Endothelial cell of umbilical vein (primary cell): ENCODE measurements at regions not wholly inside any gene's neighbourhood (a gene's known extent, or its start where the extent isn't known, plus 50 kb on each side); places are given as distances from the start of the nearest gene placed in this dataset.

Source experiments
- BruUV-seq: library from RNA; stranded (reverse); fragments of 400-500 nt; replicated peaks from 2 replicates; lab custom pipeline; 2021; lab: Mats Ljungman, UMichigan
- CTCF ChIA-PET: fragments of 300-600, 350-600 bp; sonication (Branson Sonifier 250); formaldehyde crosslinking; loops from one replicate; lab custom pipeline; 2021; ENCODE audit warnings: antibody characterized with exemption, inconsistent platforms; lab: Charles Lee
- POLR2A ChIA-PET: fragments of 300-600, 350-600 bp; sonication (Branson Sonifier 250); formaldehyde crosslinking; loops from one replicate; lab custom pipeline; 2021; ENCODE audit warnings: antibody characterized with exemption, inconsistent platforms; lab: Charles Lee
- DNase-seq: peaks from one replicate; pipeline ENCODE4 v3.0.0-alpha.2; 2011; ENCODE audit warnings: low read depth, low spot score
- FAIRE-seq: peaks from 2 replicates; lab custom pipeline; 2011; peaks lifted over from hg19 to GRCh38; lab: Jason Lieb, UNC
- H2AFZ ChIP-seq: 2 replicates; pipeline ENCODE4 v1.6.0; 2012; ENCODE audit warnings: low read depth, low read length, control low read depth, inconsistent platforms
- H3K27ac ChIP-seq: 2 replicates; pipeline ENCODE4 v1.5.1; 2011; ENCODE audit warnings: low read depth, mild to moderate bottlenecking, control low read depth, low read length, moderate library complexity; ENCODE audit not compliant: insufficient read depth
- H3K27me3 ChIP-seq, 2 experiments: 2 replicates each; pipeline versions ENCODE4 v1.6.0 to v1.6.1; 2011; ENCODE audit warnings: low read length in 2 of 2, mixed read lengths in 1 of 2; ENCODE audit not compliant: control insufficient read depth in 2 of 2, insufficient read depth in 2 of 2
- H3K36me3 ChIP-seq, 2 experiments: 2 replicates in 1 of 2; 3 replicates in 1 of 2; pipeline ENCODE4 v1.5.1; 2011; ENCODE audit warnings: low read length in 2 of 2, mild to moderate bottlenecking in 1 of 2, moderate library complexity in 1 of 2; ENCODE audit not compliant: control insufficient read depth in 2 of 2, insufficient read depth in 2 of 2; ENCODE audit errors: extremely low read depth in 1 of 2
- H3K4me1 ChIP-seq: 3 replicates; pipeline ENCODE4 v1.5.1; 2011; ENCODE audit warnings: mild to moderate bottlenecking, low read length; ENCODE audit not compliant: control insufficient read depth, insufficient read depth; ENCODE audit errors: extremely low read depth
- H3K4me2 ChIP-seq: 2 replicates; pipeline ENCODE4 v1.6.1; 2011; ENCODE audit warnings: low read length, control low read depth, mixed read lengths; ENCODE audit not compliant: insufficient read depth
- H3K4me3 ChIP-seq, 3 experiments: fragments of 200-600 bp in 1 of 3; sonication (generic), shearing (Covaris generic) in 1 of 3; replicated peaks in 1 of 3; 2 replicates each; pipeline ENCODE4 v1.5.1; 2011 to 2016; ENCODE audit warnings: control low read depth in 3 of 3, low read length in 3 of 3, mild to moderate bottlenecking in 2 of 3, inconsistent platforms in 1 of 3, low read depth in 1 of 3, moderate library complexity in 1 of 3; ENCODE audit not compliant: insufficient read depth in 1 of 3
- H3K79me2 ChIP-seq: 2 replicates; pipeline ENCODE4 v1.6.0; 2012; ENCODE audit warnings: low read length, inconsistent platforms; ENCODE audit not compliant: control insufficient read depth, insufficient read depth
- H3K9ac ChIP-seq: replicated peaks from 2 replicates; pipeline ENCODE3; 2011; ENCODE audit warnings: low read length, control low read depth; ENCODE audit not compliant: insufficient read depth; ENCODE audit errors: extremely low read depth
- H3K9me1 ChIP-seq: replicated peaks from 3 replicates; pipeline ENCODE4 v1.6.0; 2011; ENCODE audit warnings: mild to moderate bottlenecking, low read length; ENCODE audit not compliant: control insufficient read depth, insufficient read depth; ENCODE audit errors: extremely low read depth
- H3K9me3 ChIP-seq: replicated peaks from 2 replicates; pipeline ENCODE4 v1.5.1; 2012; ENCODE audit warnings: low read length, inconsistent platforms; ENCODE audit not compliant: control insufficient read depth, insufficient read depth
- H4K20me1 ChIP-seq: replicated peaks from 2 replicates; pipeline ENCODE3; 2011; ENCODE audit warnings: mild to moderate bottlenecking, low read length; ENCODE audit not compliant: control insufficient read depth, insufficient read depth; ENCODE audit errors: extremely low read depth
- CTCF ChIP-seq, 2 donors: IDR thresholded peaks; 1 replicate in 1 of 2; 2 replicates in 1 of 2; pipeline ENCODE4 v1.5.1; 2011; ENCODE audit warnings: low read length in 2 of 2, mild to moderate bottlenecking in 2 of 2, moderate library complexity in 2 of 2, control low read depth in 1 of 2, inconsistent platforms in 1 of 2, low read depth in 1 of 2; ENCODE audit not compliant: insufficient read depth in 1 of 2; ENCODE audit errors: extremely low read depth in 1 of 2
- EZH2 ChIP-seq: IDR thresholded peaks from 2 replicates; pipeline ENCODE4 v1.6.1; 2012; ENCODE audit warnings: borderline replicate concordance, low read depth, mild to moderate bottlenecking, moderate library complexity, low read length, inconsistent platforms; ENCODE audit not compliant: severe bottlenecking
- FOS ChIP-seq: IDR thresholded peaks from 2 replicates; pipeline ENCODE4 v1.6.1; 2011; ENCODE audit warnings: mild to moderate bottlenecking, low read length, moderate library complexity, borderline replicate concordance; ENCODE audit not compliant: insufficient read depth
- GATA2 ChIP-seq: IDR thresholded peaks from 2 replicates; pipeline ENCODE4 v1.7.0; 2011; ENCODE audit warnings: low read depth, mild to moderate bottlenecking, moderate library complexity, mixed read lengths, low read length; ENCODE audit not compliant: insufficient read length, insufficient read depth
- JUN ChIP-seq: IDR thresholded peaks from 2 replicates; pipeline ENCODE4 v1.6.1; 2011; ENCODE audit warnings: borderline replicate concordance, low read depth; ENCODE audit not compliant: insufficient read length, insufficient read depth
- MYC ChIP-seq: IDR thresholded peaks from one replicate; pipeline ENCODE4 v1.6.1; 2011; ENCODE audit warnings: mild to moderate bottlenecking, low read depth, low read length
- POLR2A ChIP-seq: IDR thresholded peaks from 2 replicates; pipeline ENCODE4 v1.6.1; 2012; ENCODE audit warnings: low read depth, mild to moderate bottlenecking, control low read depth, low read length
- POLR2AphosphoS5 ChIP-seq: IDR thresholded peaks from 2 replicates; pipeline ENCODE4 v1.6.1; 2012; ENCODE audit warnings: low read depth, mild to moderate bottlenecking, control low read depth, low read length, moderate library complexity; ENCODE audit not compliant: insufficient read depth
- dilution Hi-C: fragments of 300-500 bp; cut with MboI; formaldehyde crosslinking; loops from one replicate; pipeline ENCODE4 v1.15.0; 2019; ENCODE audit warnings: low sequenced_read_pairs; ENCODE audit not compliant: extremely low pct_ligation_motif_present
- intact Hi-C: fragments of 100-400 bp; cut with micrococcal nuclease; formaldehyde crosslinking; loops from one replicate; pipeline ENCODE4 v1.10.0; 2022
- TF ChIP-seq, protein P1 (sequence below): IDR thresholded peaks from 2 replicates; pipeline ENCODE4 v1.6.1; 2011; ENCODE audit not compliant: insufficient read depth, insufficient read length

DNA sequence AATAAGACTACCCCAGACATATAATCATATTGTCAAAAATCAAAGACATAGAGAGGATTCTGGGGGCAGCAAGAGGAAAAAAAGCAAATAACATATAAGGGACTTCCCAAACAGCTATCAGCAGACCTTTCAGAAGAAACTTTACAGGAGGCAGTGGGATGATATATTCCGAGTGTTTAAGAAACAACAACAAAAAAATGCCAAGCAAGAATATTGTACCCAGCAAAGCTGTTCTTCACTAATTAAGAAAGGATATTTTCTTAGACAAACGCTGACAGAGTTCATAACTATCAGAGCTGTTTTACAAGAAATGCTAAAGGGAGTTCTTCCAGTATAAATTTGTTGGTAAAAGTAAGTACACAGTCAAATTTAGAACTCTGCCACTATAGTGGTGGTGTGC is 243.3 kb upstream of the AFDN start:
- TF ChIP-seq POLR2AphosphoS5 (no peak), JUN (no peak), FOS (no peak), EZH2 (no peak), GATA2 (no peak), MYC (no peak), CTCF (IDR thresholded peaks at IDR 0.05; ENCODE audit: extremely low read depth in 1 of 2, insufficient read depth in 1 of 2, low read depth in 1 of 2, low read length in 2 of 2) (no peak), POLR2A (no peak)
- TF ChIP-seq, protein P1, sequence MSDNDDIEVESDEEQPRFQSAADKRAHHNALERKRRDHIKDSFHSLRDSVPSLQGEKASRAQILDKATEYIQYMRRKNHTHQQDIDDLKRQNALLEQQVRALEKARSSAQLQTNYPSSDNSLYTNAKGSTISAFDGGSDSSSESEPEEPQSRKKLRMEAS = no peak
- CTCF ChIA-PET = interaction anchor here (0.9 kb wide), 1 partner anchor 9 kb away, joined by 3 read pairs; no protein-coding TSS in a partner anchor

More for the DNA sequence above, 243.3 kb upstream of the AFDN start:
- no peaks in the 10 kb centered on the region for H3K36me3 ChIP-seq
- POLR2A ChIA-PET = no interaction called here
- no peak overlapping the region for H3K4me2 ChIP-seq
- H4K20me1 ChIP-seq = no peaks in the 10 kb centered on the region
- H3K4me3 ChIP-seq = no peak overlapping the region
- no peak for FAIRE-seq
- no peaks in the 10 kb centered on the region for H3K27me3 ChIP-seq
- no peak overlapping the region for H3K9ac ChIP-seq
- no TSS peak for BruUV-seq
- no peaks in the 10 kb centered on the region for H3K9me1 ChIP-seq
- no peaks in the 10 kb centered on the region for H3K9me3 ChIP-seq
- dilution Hi-C loops (no loop called here), intact Hi-C loops (no loop called here)
- no peaks in the 10 kb centered on the region for H3K79me2 ChIP-seq
- H2AFZ ChIP-seq = no peak overlapping the region
- peaks cover 5% of the 10 kb centered on the region for H3K4me1 ChIP-seq
- DNase-seq = no peak
- H3K27ac ChIP-seq = no peak overlapping the region
